ENCODE measurements at regions not wholly inside any gene's neighbourhood (a gene's known extent, or its start where the extent isn't known, plus 50 kb on each side); places are given as distances from the start of the nearest gene placed in this dataset.
A peak's percentile ranks its signal among the peaks of the same experiment; 100 is the strongest.

GRCh38 chr1:60906526-60906925 is 175.8 kb upstream of the NFIA start:
- no peak overlapping the region for H3K27ac ChIP-seq
- intact Hi-C loops (cut with DNase I): no loop called here
- no peak for DNase-seq

GRCh38 chr1:60906039-60906438 is 176.3 kb upstream of the NFIA start:
- intact Hi-C loops (cut with DNase I): no loop called here
- no peak overlapping the region for H3K27ac ChIP-seq
- no peaks in the 10 kb centered on the region for H3K9me3 ChIP-seq
- 90 to 93% methylated on average over 2 of the region's 2 CpGs for WGBS, 2 donors
- H3K27me3 ChIP-seq: no peaks in the 10 kb centered on the region
- DNase-seq: no peak
- no peak overlapping the region for H3K4me3 ChIP-seq
- TF ChIP-seq POLR2AphosphoS5 (IDR thresholded peaks at IDR 0.05): no peak
- TF ChIP-seq CTCF (IDR thresholded peaks at IDR 0.05): no peak
- TF ChIP-seq EP300 (IDR thresholded peaks at IDR 0.05): no peak
- no peak for TF ChIP-seq POLR2A (IDR thresholded peaks at IDR 0.05)
- no peaks in the 10 kb centered on the region for H3K36me3 ChIP-seq
- H3K4me1 ChIP-seq: peaks cover 0 to 21% (median 18%) of the 10 kb centered on the region in 4 donors

More at GRCh38 chr1:60906526-60906925, 175.8 kb upstream of the NFIA start:
- H3K4me1 ChIP-seq: peaks cover 0 to 21% (median 18%) of the 10 kb centered on the region in 4 donors
- no peaks in the 10 kb centered on the region for H3K36me3 ChIP-seq
- no peaks in the 10 kb centered on the region for H3K9me3 ChIP-seq
- H3K27me3 ChIP-seq: no peaks in the 10 kb centered on the region
- 92 to 94% methylated on average over 1 of the region's 1 CpG for WGBS, 2 donors
- H3K4me3 ChIP-seq: no peak overlapping the region
- no peak for TF ChIP-seq POLR2A (IDR thresholded peaks at IDR 0.05)
- no peak for TF ChIP-seq POLR2AphosphoS5 (IDR thresholded peaks at IDR 0.05)
- TF ChIP-seq CTCF (IDR thresholded peaks at IDR 0.05): no peak
- no peak for TF ChIP-seq EP300 (IDR thresholded peaks at IDR 0.05)

- Histone ChIP-seq H3K9me3 (no peaks in the 10 kb centered on the region), H3K36me3 (no peaks in the 10 kb centered on the region), H3K4me1 (peaks cover 0 to 21% (median 18%) of the 10 kb centered on the region in 4 donors), H3K4me3 (no peak overlapping the region), H3K27me3 (no peaks in the 10 kb centered on the region), H3K27ac (peak overlapping the region in 2 of 4 donors; percentile 74 to 78)
- intact Hi-C loops (cut with DNase I): no loop called here
- no peak for DNase-seq
- TF ChIP-seq EP300 (IDR thresholded peaks at IDR 0.05) (no peak), POLR2AphosphoS5 (IDR thresholded peaks at IDR 0.05) (no peak), POLR2A (IDR thresholded peaks at IDR 0.05) (no peak), CTCF (IDR thresholded peaks at IDR 0.05) (no peak)
- WGBS, 2 donors: 65 to 87% methylated on average over 4 of the region's 4 CpGs
Observed at GRCh38 chr1:60904099-60904851, 178.1 kb upstream of the NFIA start.

GRCh38 chr1:60903591-60903990 is 178.8 kb upstream of the NFIA start:
- Histone ChIP-seq H3K36me3 (no peaks in the 10 kb centered on the region), H3K4me1 (peaks cover 0 to 21% (median 18%) of the 10 kb centered on the region in 4 donors), H3K9me3 (no peaks in the 10 kb centered on the region), H3K27ac (peak overlapping the region; percentile 29 to 78 (median 70)), H3K27me3 (no peaks in the 10 kb centered on the region), H3K4me3 (no peak overlapping the region)
- 74 to 86% methylated on average over 10 of the region's 10 CpGs for WGBS, 2 donors
- DNase-seq: peak; percentile 80
- intact Hi-C loops (cut with DNase I): no loop called here
- TF ChIP-seq POLR2AphosphoS5 (IDR thresholded peaks at IDR 0.05) (no peak), CTCF (IDR thresholded peaks at IDR 0.05) (no peak), EP300 (IDR thresholded peaks at IDR 0.05) (no peak), POLR2A (IDR thresholded peaks at IDR 0.05) (no peak)
